Pulmonary artery endothelial cell (primary cell): ENCODE measurements at regions not wholly inside any gene's neighbourhood (a gene's known extent, or its start where the extent isn't known, plus 50 kb on each side); places are given as distances from the start of the nearest gene placed in this dataset.
"Not testable (repeated sequence)": the region's sequence is repeated elsewhere in the genome, so short reads cannot be mapped to it uniquely, and the experiment has no call there.

Experiments
- DNase-seq: peaks from one replicate; pipeline ENCODE4 v3.0.0-alpha.2; 2011; ENCODE audit warnings: low read depth, low spot score

- no peak for DNase-seq
Measured at GRCh38 chr4:174183259-174183658, 100.2 kb downstream of the FBXO8 start.

- no peak for DNase-seq
Measured at GRCh38 chr4:174181827-174182226, 101.6 kb downstream of the FBXO8 start.

GRCh38 chr4:174177536-174177935 is 105.9 kb downstream of the FBXO8 start:
- DNase-seq = no peak

- not testable (repeated sequence) for DNase-seq
Measured at GRCh38 chr4:174175836-174176235, 107.6 kb downstream of the FBXO8 start.

- no peak for DNase-seq
Measured at GRCh38 chr4:174173360-174173759, 110.1 kb downstream of the FBXO8 start.

GRCh38 chr4:174172274-174172673 is 111.2 kb downstream of the FBXO8 start:
- DNase-seq = no peak

- DNase-seq = no peak
Measured at GRCh38 chr4:174170906-174171305, 112.6 kb downstream of the FBXO8 start.

GRCh38 chr4:174170091-174170490 is 113.4 kb downstream of the FBXO8 start:
- no peak for DNase-seq

- no peak for DNase-seq
Measured at GRCh38 chr4:174157106-174157607, 126.3 kb downstream of the FBXO8 start.

GRCh38 chr4:174156239-174156826 is 127.1 kb downstream of the FBXO8 start:
- DNase-seq = no peak

- no peak for DNase-seq
Measured at GRCh38 chr4:174154215-174154854, 129.1 kb downstream of the FBXO8 start.

GRCh38 chr4:174152717-174153466 is 130.6 kb downstream of the FBXO8 start:
- DNase-seq = no peak

GRCh38 chr4:174147863-174148262 is 135.6 kb downstream of the FBXO8 start:
- no peak for DNase-seq

GRCh38 chr4:174144106-174144505 is 139.4 kb downstream of the FBXO8 start:
- no peak for DNase-seq

GRCh38 chr4:174141876-174142275 is 141.6 kb downstream of the FBXO8 start:
- DNase-seq = no peak

GRCh38 chr4:174138616-174139015 is 144.9 kb downstream of the FBXO8 start:
- no peak for DNase-seq

GRCh38 chr4:174137698-174138097 is 145.8 kb downstream of the FBXO8 start:
- no peak for DNase-seq

GRCh38 chr4:174135936-174136406 is 147.5 kb downstream of the FBXO8 start:
- DNase-seq = no peak

- DNase-seq = no peak
Measured at GRCh38 chr4:174135530-174135929, 147.9 kb downstream of the FBXO8 start.

- DNase-seq = no peak
Measured at GRCh38 chr4:174134361-174134760, 149.1 kb downstream of the FBXO8 start.

GRCh38 chr4:174133551-174133950 is 149.9 kb downstream of the FBXO8 start:
- DNase-seq = no peak

- DNase-seq = no peak
Measured at GRCh38 chr4:174131901-174132300, 151.6 kb downstream of the FBXO8 start.
